HepG2 (cell line): ENCODE measurements at regions not wholly inside any gene's neighbourhood (a gene's known extent, or its start where the extent isn't known, plus 50 kb on each side); places are given as distances from the start of the nearest gene placed in this dataset.

ENCODE experiments used
- ATAC-seq: fragments of 200-7000 bp; cut with Tn5 transposase; 3 replicates; pipeline ENCODE4 v1.9.1; 2020; ENCODE audit warnings: mild to moderate bottlenecking, moderate library complexity
- BruUV-seq: library from RNA; stranded (reverse); fragments of 400-500 nt; replicated peaks from 2 replicates; lab custom pipeline; 2021; lab: Mats Ljungman, UMichigan
- CTCF ChIA-PET: fragments of 300-600 bp; formaldehyde crosslinking; extraction: SDS; loops from one replicate; lab custom pipeline; 2021; ENCODE audit warnings: low total read pairs, inconsistent platforms, low intra/inter-chr PET ratio; lab: Yijun Ruan, JAX
- POLR2A ChIA-PET: fragments of 350-600 bp; sonication (Branson Sonifier 250); formaldehyde crosslinking; loops from one replicate; lab custom pipeline; 2020; ENCODE audit warnings: antibody characterized with exemption, inconsistent platforms; lab: Yijun Ruan, JAX
- DNase-seq: peaks from one replicate; pipeline ENCODE4 v3.0.0-alpha.2; 2015; ENCODE audit warnings: low spot score
- FAIRE-seq: peaks from 3 replicates; lab custom pipeline; 2011; peaks lifted over from hg19 to GRCh38; lab: Jason Lieb, UNC
- H2AFZ ChIP-seq: one replicate; pipeline ENCODE4 v1.6.1; 2011; ENCODE audit warnings: low read length, inconsistent platforms
- H3K27ac ChIP-seq: fragments of 300-600 bp; 3 replicates; pipeline ENCODE4 v1.8.0; 2011; ENCODE audit warnings: mixed run types, mild to moderate bottlenecking, mixed read lengths, low read length, inconsistent platforms; ENCODE audit not compliant: insufficient read depth; ENCODE audit errors: extremely low read length
- H3K27me3 ChIP-seq, 2 experiments: fragments of 200-600 bp in 1 of 2; 2 replicates in 1 of 2; 3 replicates in 1 of 2; pipeline versions ENCODE4 v1.6.0 to v1.8.0; 2011; ENCODE audit warnings: low read length in 2 of 2, mild to moderate bottlenecking in 2 of 2, moderate library complexity in 2 of 2, inconsistent platforms in 1 of 2; ENCODE audit not compliant: insufficient read depth in 2 of 2, control insufficient read depth in 1 of 2
- H3K36me3 ChIP-seq, 2 experiments: fragments of 200-600 bp in 1 of 2; replicated peaks in 1 of 2; 2 replicates in 1 of 2; 3 replicates in 1 of 2; pipeline versions ENCODE4 v1.5.1 to v1.8.0; 2011; ENCODE audit warnings: low read length in 2 of 2, inconsistent platforms in 1 of 2; ENCODE audit not compliant: insufficient read depth in 2 of 2, control insufficient read depth in 1 of 2
- H3K4me1 ChIP-seq: 2 replicates; pipeline ENCODE4 v1.5.1; 2012; ENCODE audit warnings: low read length, inconsistent platforms; ENCODE audit not compliant: insufficient read depth
- H3K4me2 ChIP-seq: 2 replicates; pipeline ENCODE4 v1.6.0; 2011; ENCODE audit warnings: low read depth, low read length, inconsistent platforms
- H3K4me3 ChIP-seq, 3 experiments: fragments of 200-600 bp in 1 of 3; sonication (generic), shearing (Covaris generic) in 1 of 3; replicated peaks in 1 of 3; 2 replicates each; pipeline ENCODE4 v1.5.1; 2011 to 2016; ENCODE audit warnings: low read length in 3 of 3, inconsistent platforms in 2 of 3, low read depth in 2 of 3, mild to moderate bottlenecking in 2 of 3, control low read depth in 1 of 3, mixed read lengths in 1 of 3; ENCODE audit not compliant: insufficient read depth in 1 of 3
- H3K79me2 ChIP-seq: one replicate; pipeline ENCODE4 v1.6.1; 2011; ENCODE audit warnings: low read length, inconsistent platforms; ENCODE audit not compliant: insufficient read depth
- H3K9ac ChIP-seq: 2 replicates; pipeline ENCODE4 v1.6.0; 2011; ENCODE audit warnings: mild to moderate bottlenecking, low read depth, low read length, inconsistent platforms; ENCODE audit not compliant: insufficient read depth
- H3K9me3 ChIP-seq: 2 replicates; pipeline ENCODE4 v1.5.1; 2012; ENCODE audit warnings: mild to moderate bottlenecking, low read length
- H4K20me1 ChIP-seq: 2 replicates; pipeline ENCODE4 v1.6.0; 2011; ENCODE audit warnings: inconsistent platforms, mild to moderate bottlenecking, low read length, moderate library complexity; ENCODE audit not compliant: insufficient read depth
- AGO2 ChIP-seq: fragments of 200-400 bp; formaldehyde crosslinking; optimal IDR thresholded peaks from 2 replicates; pipeline ENCODE3; 2017; ENCODE audit warnings: mild to moderate bottlenecking, low read depth, low read length, moderate library complexity
- BCL3 ChIP-seq: sonication (generic); formaldehyde crosslinking; IDR thresholded peaks from 2 replicates; pipeline ENCODE4 v1.5.1; 2020; ENCODE audit warnings: mild to moderate bottlenecking, missing genetic modification reagents, moderate library complexity
- FOXP1 ChIP-seq, 2 experiments: fragments of 450-650 bp in 1 of 2; IDR thresholded peaks; 2 replicates each; pipeline ENCODE4 v1.6.1; 2017 to 2018; ENCODE audit warnings: antibody characterized with exemption in 1 of 2
- NCOA5 ChIP-seq: sonication (generic); formaldehyde crosslinking; IDR thresholded peaks from 2 replicates; pipeline ENCODE4 v1.4.0; 2020; ENCODE audit warnings: missing genetic modification reagents
- RBM22 ChIP-seq: fragments of 200-400 bp; formaldehyde crosslinking; optimal IDR thresholded peaks from 2 replicates; pipeline ENCODE3; 2017; ENCODE audit warnings: mild to moderate bottlenecking, low read length, moderate library complexity
- SMARCC2 ChIP-seq: fragments of 450-650 bp; IDR thresholded peaks from 2 replicates; pipeline ENCODE4 v1.6.1; 2017; ENCODE audit warnings: antibody characterized with exemption, mild to moderate bottlenecking
- TSC22D2 ChIP-seq: sonication (generic); formaldehyde crosslinking; IDR thresholded peaks from 2 replicates; pipeline ENCODE4 v1.5.1; 2020; ENCODE audit warnings: missing genetic modification reagents, mild to moderate bottlenecking, borderline replicate concordance
- ZNF296 ChIP-seq: sonication (generic); formaldehyde crosslinking; conservative IDR thresholded peaks from 2 replicates; pipeline ENCODE4 v1.5.0; 2020; ENCODE audit warnings: mild to moderate bottlenecking, missing genetic modification reagents
- ZNF816 ChIP-seq: sonication (generic); formaldehyde crosslinking; IDR thresholded peaks from 2 replicates; pipeline ENCODE4 v1.8.0; 2022; ENCODE audit warnings: missing genetic modification reagents, mild to moderate bottlenecking, borderline replicate concordance
- WGBS: methylation state at CpG from one replicate; pipeline ENCODE4 v1.1.6; 2017; ENCODE audit warnings: low lambda C conversion rate; 5-methylcytosine and 5-hydroxymethylcytosine counted together
- in situ Hi-C: cut with HindIII; loops from 2 replicates; pipeline ENCODE4 v1.10.0; 2017; ENCODE audit warnings: low pct_unique_long_range_greater_than_20kb; ENCODE audit not compliant: extremely low pct_ligation_motif_present
- intact Hi-C: fragments of 100-400 bp; cut with micrococcal nuclease; formaldehyde crosslinking; loops from one replicate; pipeline ENCODE4 v1.10.0; 2022; ENCODE audit not compliant: unreplicated experiment
- TF ChIP-seq, protein P1 (sequence below): sonication (generic); formaldehyde crosslinking; IDR thresholded peaks from 2 replicates; pipeline ENCODE4 v1.5.1; 2020; ENCODE audit warnings: mild to moderate bottlenecking, missing genetic modification reagents

DNA sequence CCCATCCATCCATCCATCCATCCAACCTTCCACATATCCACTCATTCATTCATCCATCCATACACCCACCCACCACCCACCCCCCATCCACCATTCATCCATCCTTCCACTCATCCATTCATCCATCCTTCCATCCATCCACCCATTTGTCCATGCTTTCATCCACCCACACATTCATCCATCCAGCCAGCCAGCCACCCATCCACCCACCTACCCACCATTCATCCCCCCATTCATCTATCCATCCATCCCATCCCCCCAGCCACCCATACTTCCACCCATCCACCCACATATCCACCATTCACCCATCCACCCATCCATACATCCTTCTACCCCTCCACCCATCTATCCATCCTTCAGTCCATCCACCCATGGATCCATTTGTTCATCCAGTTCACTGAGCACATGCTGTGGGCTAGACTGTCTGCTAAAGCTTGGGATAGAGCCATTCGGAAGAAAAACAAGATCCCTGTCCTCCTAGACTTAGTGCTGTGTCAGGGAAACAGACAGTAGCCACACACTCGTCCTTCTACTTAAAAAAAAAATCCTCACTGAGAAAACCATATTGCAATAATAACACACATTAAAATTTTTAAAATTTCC is 377.5 kb downstream of the ADGRD1 start:
- H3K4me1 ChIP-seq: no peaks in the 10 kb centered on the region
- in situ Hi-C loops (no loop called here), intact Hi-C loops (no loop called here)
- ChIA-PET CTCF (no interaction called here), POLR2A (no interaction called here)
- DNase-seq: no peak
- no peak overlapping the region for H2AFZ ChIP-seq
- no peak overlapping the region for H3K9ac ChIP-seq
- FAIRE-seq: no peak
- no TSS peak for BruUV-seq
- H3K4me2 ChIP-seq: no peak overlapping the region
- no peak for ATAC-seq
- WGBS: 0% methylated on average over 2 of the region's 2 CpGs
- no peak overlapping the region for H3K27ac ChIP-seq
- no peaks in the 10 kb centered on the region for H3K9me3 ChIP-seq
- peaks cover 0 to 5% of the 10 kb centered on the region in 2 experiments; a peak in 1 of 5 replicates for H3K27me3 ChIP-seq
- no peaks in the 10 kb centered on the region for H4K20me1 ChIP-seq
- no peaks in the 10 kb centered on the region for H3K79me2 ChIP-seq
- H3K4me3 ChIP-seq: no peak overlapping the region
- H3K36me3 ChIP-seq: no peaks in the 10 kb centered on the region
- no peak for TF ChIP-seq AGO2
- TF ChIP-seq NCOA5 (CRISPR knock-in tag): no peak
- no peak for TF ChIP-seq RBM22
- no peak for TF ChIP-seq SMARCC2

GRCh38 chr12:131332224-131332623 is 378.5 kb downstream of the ADGRD1 start:
- Histone ChIP-seq H3K9ac (no peak overlapping the region), H3K4me2 (no peak overlapping the region), H2AFZ (no peak overlapping the region), H3K36me3 (no peaks in the 10 kb centered on the region), H3K27ac (no peak overlapping the region), H3K4me3 (no peak overlapping the region), H3K27me3 (peaks cover 0 to 5% of the 10 kb centered on the region in 2 experiments; a peak in 1 of 5 replicates), H3K9me3 (no peaks in the 10 kb centered on the region), H3K4me1 (no peaks in the 10 kb centered on the region), H3K79me2 (no peaks in the 10 kb centered on the region), H4K20me1 (no peaks in the 10 kb centered on the region)
- DNase-seq (no peak), ATAC-seq (no peak), FAIRE-seq (no peak)
- in situ Hi-C loops: no loop called here
- no TSS peak for BruUV-seq
- WGBS: 12% methylated on average over 12 of the region's 12 CpGs
- ChIA-PET CTCF (no interaction called here), POLR2A (no interaction called here)
- intact Hi-C loops: no loop called here
- TF ChIP-seq ZNF296 (CRISPR knock-in tag) (no peak), TSC22D2 (CRISPR knock-in tag) (no peak), ZNF816 (CRISPR knock-in tag) (no peak), FOXP1 (IDR thresholded peaks at IDR 0.05) (no peak), FOXP1 (CRISPR knock-in tag; IDR thresholded peaks at IDR 0.05) (no peak), BCL3 (CRISPR knock-in tag) (no peak)
- TF ChIP-seq, protein P1, sequence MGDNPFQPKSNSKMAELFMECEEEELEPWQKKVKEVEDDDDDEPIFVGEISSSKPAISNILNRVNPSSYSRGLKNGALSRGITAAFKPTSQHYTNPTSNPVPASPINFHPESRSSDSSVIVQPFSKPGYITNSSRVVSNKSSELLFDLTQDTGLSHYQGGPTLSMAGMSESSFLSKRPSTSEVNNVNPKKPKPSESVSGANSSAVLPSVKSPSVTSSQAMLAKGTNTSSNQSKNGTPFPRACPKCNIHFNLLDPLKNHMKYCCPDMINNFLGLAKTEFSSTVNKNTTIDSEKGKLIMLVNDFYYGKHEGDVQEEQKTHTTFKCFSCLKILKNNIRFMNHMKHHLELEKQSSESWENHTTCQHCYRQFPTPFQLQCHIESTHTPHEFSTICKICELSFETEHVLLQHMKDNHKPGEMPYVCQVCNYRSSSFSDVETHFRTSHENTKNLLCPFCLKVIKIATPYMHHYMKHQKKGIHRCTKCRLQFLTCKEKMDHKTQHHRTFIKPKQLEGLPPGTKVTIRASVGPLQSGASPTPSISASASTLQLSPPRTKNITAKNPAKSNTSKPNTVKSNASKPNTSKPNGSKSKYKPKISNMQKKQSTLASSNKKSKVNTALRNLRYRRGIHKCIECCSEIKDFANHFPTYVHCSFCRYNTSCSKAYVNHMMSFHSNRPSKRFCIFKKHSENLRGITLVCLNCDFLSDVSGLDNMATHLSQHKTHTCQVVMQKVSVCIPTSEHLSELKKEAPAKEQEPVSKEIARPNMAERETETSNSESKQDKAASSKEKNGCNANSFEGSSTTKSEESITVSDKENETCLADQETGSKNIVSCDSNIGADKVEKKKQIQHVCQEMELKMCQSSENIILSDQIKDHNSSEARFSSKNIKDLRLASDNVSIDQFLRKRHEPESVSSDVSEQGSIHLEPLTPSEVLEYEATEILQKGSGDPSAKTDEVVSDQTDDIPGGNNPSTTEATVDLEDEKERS (CRISPR knock-in tag): no peak
